Large intestine (tissue), 3 donors: ENCODE measurements at regions not wholly inside any gene's neighbourhood (a gene's known extent, or its start where the extent isn't known, plus 50 kb on each side); places are given as distances from the start of the nearest gene placed in this dataset.

ENCODE experiments used
- DNase-seq, 2 donors: peaks; one replicate each; pipeline versions ENCODE4 v3.0.0 to v3.0.0-alpha.2; 2013
- H3K27ac ChIP-seq: one replicate; pipeline ENCODE4 v1.5.1; 2013; ENCODE audit warnings: low read length
- H3K27me3 ChIP-seq: 2 replicates; pipeline ENCODE4 v1.6.1; 2013; ENCODE audit warnings: low read length; ENCODE audit not compliant: control insufficient read depth, insufficient read depth
- H3K36me3 ChIP-seq: 2 replicates; pipeline ENCODE4 v1.6.1; 2013; ENCODE audit warnings: low read length; ENCODE audit not compliant: control insufficient read depth, insufficient read depth
- H3K4me1 ChIP-seq: one replicate; pipeline ENCODE4 v1.6.1; 2013; ENCODE audit warnings: low read length; ENCODE audit not compliant: control insufficient read depth, insufficient read depth
- H3K4me3 ChIP-seq: one replicate; pipeline ENCODE4 v1.5.1; 2013; ENCODE audit warnings: low read length
- H3K9me3 ChIP-seq: one replicate; pipeline ENCODE4 v1.6.1; 2013; ENCODE audit warnings: mild to moderate bottlenecking, low read depth, low read length, moderate library complexity; ENCODE audit not compliant: control insufficient read depth
- WGBS: methylation state at CpG from one replicate; pipeline ENCODE4 v1.1.5; 2013; ENCODE audit warnings: low lambda C conversion rate; ENCODE audit not compliant: insufficient coverage; 5-methylcytosine and 5-hydroxymethylcytosine counted together

DNA sequence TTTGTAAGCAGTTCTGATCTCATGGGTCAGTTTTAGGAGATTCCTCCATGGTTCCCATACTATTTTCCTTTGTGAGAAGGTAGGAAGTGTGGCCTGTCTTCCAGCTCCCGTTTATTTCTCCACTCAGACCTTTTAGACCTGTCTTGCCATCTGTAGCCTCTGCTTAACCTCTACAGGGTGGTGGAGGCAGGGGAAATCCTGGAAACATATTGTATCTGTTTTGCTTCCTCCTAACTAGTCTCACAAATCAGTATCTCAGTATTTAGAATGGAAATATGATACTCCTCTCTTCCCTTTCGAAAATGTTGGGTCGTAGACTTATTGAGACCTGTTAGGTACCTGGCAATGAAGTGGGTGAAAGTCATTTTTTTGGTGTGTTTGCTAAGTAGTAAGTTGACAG, 399.4 kb upstream of the RGS6 start:
- no peak for DNase-seq
- no peak overlapping the region for H3K27ac ChIP-seq
- no CpG with 5 or more reads among the region's 3 CpGs for WGBS
- H3K4me1 ChIP-seq, result no peaks in the 10 kb centered on the region
- no peaks in the 10 kb centered on the region for H3K9me3 ChIP-seq
- H3K36me3 ChIP-seq, result peaks cover 5% of the 10 kb centered on the region
- H3K27me3 ChIP-seq, result no peaks in the 10 kb centered on the region
- no peak overlapping the region for H3K4me3 ChIP-seq

DNA sequence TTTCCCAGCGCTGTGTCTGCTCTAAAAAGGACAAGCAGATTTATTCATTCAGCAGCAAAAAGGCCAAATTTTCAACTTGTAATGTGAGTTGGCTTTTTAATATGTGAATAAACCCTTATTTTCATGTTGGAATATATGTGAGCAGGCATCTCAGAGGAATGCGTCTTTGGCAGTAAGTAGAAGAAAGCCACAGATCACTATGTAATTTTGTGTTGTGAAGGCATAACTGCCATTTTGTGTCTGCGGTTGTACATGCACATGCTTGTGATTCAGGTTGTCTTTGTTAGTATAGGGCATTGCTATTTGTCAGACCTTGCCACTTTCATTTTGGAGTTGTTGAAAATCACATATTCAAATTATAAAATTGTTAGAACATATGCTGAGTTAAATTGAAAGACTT, 398.8 kb upstream of the RGS6 start:
- no peak overlapping the region for H3K4me3 ChIP-seq
- no peak overlapping the region for H3K27ac ChIP-seq
- H3K4me1 ChIP-seq, result no peaks in the 10 kb centered on the region
- H3K27me3 ChIP-seq, result no peaks in the 10 kb centered on the region
- peaks cover 5% of the 10 kb centered on the region for H3K36me3 ChIP-seq
- WGBS, result 100% methylated on average over 1 of the region's 3 CpGs
- DNase-seq, result no peak
- H3K9me3 ChIP-seq, result no peaks in the 10 kb centered on the region

DNA sequence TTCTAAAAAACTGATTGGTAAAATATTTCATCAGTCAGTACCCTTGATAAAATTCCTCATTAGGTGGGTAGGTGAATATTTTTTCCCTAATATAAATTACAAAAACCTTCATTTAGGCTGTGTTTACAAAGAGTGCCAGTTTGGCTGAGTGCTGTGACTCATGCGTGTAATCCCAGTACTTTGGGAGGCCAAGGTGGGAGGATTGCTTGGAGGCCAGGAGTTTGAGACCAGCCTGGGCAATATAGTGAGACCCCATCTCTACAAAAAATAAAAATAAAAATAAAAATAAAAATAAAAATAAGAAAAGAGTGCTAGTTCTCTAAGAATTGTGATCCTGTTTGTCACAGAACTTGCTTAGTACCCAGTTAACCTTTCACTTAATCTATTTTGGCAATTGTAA, 398.4 kb upstream of the RGS6 start:
- Histone ChIP-seq H3K4me1 (no peaks in the 10 kb centered on the region), H3K27me3 (no peaks in the 10 kb centered on the region), H3K4me3 (no peak overlapping the region), H3K36me3 (peaks cover 5% of the 10 kb centered on the region), H3K27ac (no peak overlapping the region), H3K9me3 (no peaks in the 10 kb centered on the region)
- no peak for DNase-seq
- WGBS, result no CpG with 5 or more reads among the region's 1 CpG

DNA sequence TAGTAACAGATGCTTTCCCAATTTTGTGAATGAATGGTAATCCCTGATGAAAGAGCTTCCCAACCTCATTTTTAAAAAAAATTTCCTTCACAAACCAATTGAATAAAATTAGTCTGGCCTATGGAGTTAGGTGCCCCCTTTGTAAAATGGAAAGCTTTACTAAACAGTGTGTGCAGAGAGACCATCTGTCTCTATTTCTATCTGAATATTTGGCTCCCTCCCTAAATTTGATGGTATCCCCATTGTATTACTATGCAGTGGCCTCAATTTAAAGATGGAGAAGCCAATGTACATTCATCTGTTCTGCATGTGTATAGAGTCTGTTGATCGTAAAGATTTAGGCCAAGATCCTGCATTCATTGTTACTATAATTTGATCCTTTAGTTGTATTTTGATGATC, 397.7 kb upstream of the RGS6 start:
- no peak overlapping the region for H3K4me3 ChIP-seq
- H3K27ac ChIP-seq, result no peak overlapping the region
- no peaks in the 10 kb centered on the region for H3K4me1 ChIP-seq
- H3K36me3 ChIP-seq, result peaks cover 5% of the 10 kb centered on the region
- WGBS, result 100% methylated on average over 1 of the region's 1 CpG
- no peaks in the 10 kb centered on the region for H3K27me3 ChIP-seq
- DNase-seq, result no peak
- H3K9me3 ChIP-seq, result no peaks in the 10 kb centered on the region

DNA sequence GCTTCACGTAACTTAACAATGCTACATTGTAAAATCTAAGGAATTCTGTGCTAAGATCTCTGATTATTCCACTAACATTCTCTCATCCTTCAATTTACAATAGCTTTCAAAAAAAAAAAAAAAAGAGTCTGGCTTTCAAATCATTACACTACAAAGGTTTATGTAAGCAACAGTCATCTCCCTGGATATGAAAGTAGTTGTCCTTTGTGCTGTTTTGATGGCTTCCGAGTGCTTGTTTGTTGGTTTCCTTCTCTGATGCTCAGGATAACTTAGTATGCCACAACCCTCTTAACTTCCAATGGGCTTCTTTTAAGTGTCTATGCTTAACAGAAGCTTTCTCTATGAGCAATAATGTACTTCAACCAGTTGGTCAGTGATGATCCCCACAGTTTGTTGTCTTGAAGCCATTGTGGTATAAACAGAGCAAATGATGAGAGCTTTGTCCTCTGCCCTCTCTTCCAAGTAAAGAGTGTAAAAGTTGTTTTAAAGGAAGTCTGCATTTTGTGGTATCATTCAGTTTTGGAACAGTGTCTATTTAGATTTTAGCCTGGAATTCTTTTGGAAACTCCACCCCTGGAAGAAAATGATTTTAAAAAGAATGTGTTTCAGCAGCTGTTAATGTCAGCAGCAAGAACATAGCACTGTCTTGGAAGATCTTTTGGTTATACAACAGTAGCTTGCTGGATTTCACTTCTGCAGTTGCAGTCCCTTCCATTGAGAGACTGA, 396.1 kb upstream of the RGS6 start:
- WGBS, result no CpG with 5 or more reads among the region's 2 CpGs
- no peak for DNase-seq
- no peak overlapping the region for H3K4me3 ChIP-seq
- no peaks in the 10 kb centered on the region for H3K4me1 ChIP-seq
- no peaks in the 10 kb centered on the region for H3K27me3 ChIP-seq
- peaks cover 2% of the 10 kb centered on the region for H3K36me3 ChIP-seq
- no peak overlapping the region for H3K27ac ChIP-seq
- H3K9me3 ChIP-seq, result no peaks in the 10 kb centered on the region

DNA sequence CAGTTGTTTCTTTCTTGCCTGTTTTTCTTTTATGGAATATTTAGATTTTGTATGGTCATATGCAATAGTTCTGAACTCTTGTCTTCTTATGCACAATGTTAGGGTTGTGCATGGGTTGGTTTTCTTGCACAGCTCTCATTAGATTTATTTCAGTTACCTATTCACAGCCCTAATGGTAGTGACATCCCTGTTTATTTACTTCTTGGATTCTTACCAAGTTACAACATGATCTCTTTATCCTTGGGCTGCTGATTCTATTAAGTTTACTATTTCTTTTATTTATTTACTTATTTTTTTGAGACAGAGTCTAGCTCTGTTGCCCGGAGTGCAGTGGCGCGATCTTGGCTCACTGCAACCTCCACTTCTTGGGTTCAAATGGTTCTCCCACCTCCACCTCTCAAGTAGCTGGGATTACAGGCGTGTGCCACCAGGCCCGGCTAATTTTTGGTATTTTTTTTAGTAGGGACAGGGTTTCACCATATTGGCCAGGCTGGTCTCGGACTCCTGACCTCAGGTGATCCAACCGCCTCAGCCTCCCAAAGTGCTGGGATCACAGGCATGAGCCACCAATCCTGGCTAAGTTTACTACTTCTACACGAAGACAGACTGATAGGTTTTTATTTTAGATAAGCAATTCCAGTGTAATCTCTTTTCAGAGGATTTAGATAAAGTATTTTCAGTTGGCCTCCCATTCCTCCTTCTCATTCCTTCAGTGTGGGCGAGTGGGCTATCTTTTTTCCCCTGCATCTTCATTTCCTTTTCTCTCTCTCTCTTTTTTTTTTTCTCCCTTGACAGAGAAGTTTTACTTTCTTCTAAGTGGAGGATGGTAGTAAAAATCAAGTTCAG, 395.1 kb upstream of the RGS6 start:
- DNase-seq, result no peak
- WGBS, result 48% methylated on average over 2 of the region's 9 CpGs
- no peaks in the 10 kb centered on the region for H3K36me3 ChIP-seq

DNA sequence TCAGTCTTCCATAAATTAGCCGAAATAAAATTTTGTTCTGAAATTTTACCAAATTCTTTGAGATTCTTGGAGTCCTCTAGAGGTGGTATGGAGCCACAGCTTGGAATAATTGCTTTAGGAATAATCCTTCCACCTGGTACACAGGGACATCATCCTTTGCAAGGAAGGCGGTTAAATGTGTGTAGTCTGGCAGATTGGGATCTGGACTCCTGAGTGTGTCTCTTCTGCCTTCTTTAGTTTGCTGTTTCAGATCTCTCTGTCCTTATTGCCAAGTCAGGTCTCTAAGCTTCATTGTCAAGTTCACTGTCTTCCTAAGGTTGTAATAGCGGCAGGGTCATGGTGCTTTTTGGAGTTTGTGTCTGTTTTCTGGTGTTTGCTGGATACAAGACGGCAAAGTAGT, 393.9 kb upstream of the RGS6 start:
- H3K9me3 ChIP-seq, result no peaks in the 10 kb centered on the region
- no peak overlapping the region for H3K27ac ChIP-seq
- no peaks in the 10 kb centered on the region for H3K27me3 ChIP-seq
- WGBS, result 40% methylated on average over 1 of the region's 4 CpGs
- H3K36me3 ChIP-seq, result no peaks in the 10 kb centered on the region
- H3K4me3 ChIP-seq, result no peak overlapping the region
- H3K4me1 ChIP-seq, result no peaks in the 10 kb centered on the region
- no peak for DNase-seq

More for the DNA sequence above, 395.1 kb upstream of the RGS6 start:
- Histone ChIP-seq H3K27me3 (no peaks in the 10 kb centered on the region), H3K27ac (no peak overlapping the region), H3K4me3 (no peak overlapping the region), H3K4me1 (no peaks in the 10 kb centered on the region), H3K9me3 (no peaks in the 10 kb centered on the region)

DNA sequence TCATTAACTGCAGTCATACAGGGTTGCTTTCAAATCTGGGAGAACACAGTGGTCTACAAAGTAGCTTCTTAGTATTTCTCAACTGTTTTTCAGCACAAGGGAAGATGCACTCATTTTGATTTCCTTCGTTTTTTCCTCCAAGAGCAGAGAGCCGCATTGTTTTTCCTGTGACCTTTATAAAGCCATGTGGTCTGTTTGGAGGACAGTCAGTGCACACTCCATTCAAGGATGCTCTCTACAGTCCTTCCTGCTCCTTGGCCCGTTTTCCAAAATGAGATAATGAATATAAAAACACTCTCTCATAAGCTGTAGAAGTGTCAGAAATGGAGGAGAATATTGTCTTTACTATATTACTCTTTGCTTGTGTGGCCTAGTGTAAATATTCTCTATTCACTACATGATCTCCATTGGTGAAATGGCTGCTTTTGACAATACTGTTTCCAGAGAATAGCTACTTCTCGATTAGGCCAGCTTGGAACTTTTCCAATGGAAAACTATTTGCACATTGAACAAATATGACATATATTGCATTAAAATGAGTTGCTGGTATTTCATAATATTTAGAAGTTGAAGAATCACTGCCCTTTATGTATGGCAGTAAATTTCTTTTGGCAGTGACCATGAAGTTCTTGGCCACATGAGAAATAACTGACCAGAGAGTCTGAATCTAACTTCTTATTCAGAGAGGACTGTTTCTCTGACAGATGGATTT, 393.1 kb upstream of the RGS6 start:
- 50% methylated on average over 1 of the region's 4 CpGs for WGBS
- Histone ChIP-seq H3K4me3 (no peak overlapping the region), H3K27ac (no peak overlapping the region)

DNA sequence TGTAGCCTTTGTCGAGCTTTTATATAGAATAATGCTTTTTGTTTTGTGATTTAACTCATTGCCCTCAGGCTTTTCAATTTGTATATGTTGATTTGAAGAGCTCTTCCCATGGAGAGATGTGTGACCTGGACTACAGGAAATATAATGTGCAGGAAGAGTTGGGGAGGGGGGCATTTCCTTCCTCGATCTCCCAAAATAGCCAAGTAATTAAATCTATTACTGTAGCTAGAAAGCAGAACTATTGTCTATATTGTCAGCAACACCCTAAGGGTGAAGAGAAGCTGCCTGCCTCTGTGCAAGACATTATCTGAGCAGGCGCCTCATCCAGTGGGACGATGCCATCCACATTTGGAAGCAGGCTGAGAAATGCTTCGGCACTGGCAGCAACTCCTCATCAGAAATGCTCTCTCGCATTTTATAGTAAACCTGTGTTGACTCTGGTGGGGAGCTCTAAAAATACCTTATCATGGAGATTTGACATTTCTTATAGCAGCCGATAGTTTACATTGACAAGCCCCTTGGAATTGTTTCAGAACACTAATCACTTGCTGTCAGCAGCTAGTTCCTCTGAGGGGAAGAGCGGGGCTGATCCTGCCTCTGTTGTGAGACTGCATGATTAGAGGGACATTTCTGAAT, 392.5 kb upstream of the RGS6 start:
- no peaks in the 10 kb centered on the region for H3K27me3 ChIP-seq
- no peak for DNase-seq
- no peaks in the 10 kb centered on the region for H3K36me3 ChIP-seq
- H3K9me3 ChIP-seq, result no peaks in the 10 kb centered on the region
- no peak overlapping the region for H3K4me3 ChIP-seq
- 80% methylated on average over 1 of the region's 8 CpGs for WGBS
- H3K4me1 ChIP-seq, result no peaks in the 10 kb centered on the region
- H3K27ac ChIP-seq, result no peak overlapping the region

More for the DNA sequence above, 393.1 kb upstream of the RGS6 start:
- DNase-seq, result no peak
- no peaks in the 10 kb centered on the region for H3K36me3 ChIP-seq
- no peaks in the 10 kb centered on the region for H3K27me3 ChIP-seq
- no peaks in the 10 kb centered on the region for H3K9me3 ChIP-seq
- no peaks in the 10 kb centered on the region for H3K4me1 ChIP-seq

DNA sequence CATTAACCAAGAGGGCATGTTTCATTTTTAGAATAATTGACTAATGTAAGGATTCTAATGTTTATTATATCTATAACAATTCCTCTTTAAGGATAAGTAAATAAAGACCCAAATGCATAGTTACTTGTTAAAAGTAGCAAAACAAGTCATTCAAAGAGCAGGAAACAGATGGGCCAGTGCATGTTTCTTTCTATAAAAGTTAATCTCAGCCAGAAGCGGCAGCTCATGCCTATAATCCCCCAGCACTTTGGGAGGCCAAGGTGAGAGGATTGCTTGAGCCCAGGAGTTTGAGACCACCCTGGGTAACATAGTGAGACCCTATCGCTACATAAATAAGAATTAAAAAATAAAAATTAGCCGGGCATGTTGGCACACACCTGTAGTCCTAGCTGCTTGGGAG, 391.0 kb upstream of the RGS6 start:
- no peak for DNase-seq
- H3K4me3 ChIP-seq, result no peak overlapping the region
- no peaks in the 10 kb centered on the region for H3K27me3 ChIP-seq
- no peaks in the 10 kb centered on the region for H3K36me3 ChIP-seq
- WGBS, result 80% methylated on average over 1 of the region's 3 CpGs
- no peak overlapping the region for H3K27ac ChIP-seq
- no peaks in the 10 kb centered on the region for H3K4me1 ChIP-seq
- H3K9me3 ChIP-seq, result no peaks in the 10 kb centered on the region
